ENCODE measurements at regions not wholly inside any gene's neighbourhood (a gene's known extent, or its start where the extent isn't known, plus 50 kb on each side); places are given as distances from the start of the nearest gene placed in this dataset.

- TF ChIP-seq BRD4 (IDR thresholded peaks at IDR 0.05) (0 out of 2 replicates have a peak, but pooled peaks have one; percentile 32), TFE3 (CRISPR knock-in tag; IDR thresholded peaks at IDR 0.05) (peak; percentile 56; the same call in 1 of the 2 replicates), TBP (optimal IDR thresholded peaks at IDR 0.05; ENCODE audit: low read depth, low read length) (no peak), ZNF395 (CRISPR knock-in tag; IDR thresholded peaks at IDR 0.05) (peak; percentile 73), BRD9 (IDR thresholded peaks at IDR 0.05; ENCODE audit: low read depth, partially characterized antibody) (peak; percentile 2), RBM22 (IDR thresholded peaks at IDR 0.05; ENCODE audit: low read depth, low read length, poor library complexity, severe bottlenecking) (no peak), JUND (IDR thresholded peaks at IDR 0.05; ENCODE audit: borderline replicate concordance, low read depth, low read length) (peak; percentile 14; the same call in 1 of the 2 replicates), JUND (tag; IDR thresholded peaks at IDR 0.05; ENCODE audit: borderline replicate concordance, low read depth, low read length) (no peak), U2AF1 (optimal IDR thresholded peaks at IDR 0.05; ENCODE audit: low read depth, low read length) (no peak), ZNF24 (IDR thresholded peaks at IDR 0.05) (no peak), ZBTB40 (IDR thresholded peaks at IDR 0.05) (no peak), ZBTB40 (CRISPR knock-in tag; IDR thresholded peaks at IDR 0.05) (no peak), CREB3L1 (IDR thresholded peaks at IDR 0.05; ENCODE audit: borderline replicate concordance, low read depth) (peak; percentile 25; the same call in 1 of the 2 replicates), RAD51 (IDR thresholded peaks at IDR 0.05; ENCODE audit: borderline replicate concordance, low read depth) (peak; percentile 82), CEBPB (tag; IDR thresholded peaks at IDR 0.05) (peak; percentile 60)
These were observed 383.5 kb downstream of the SFMBT2 start (continued) for GRCh38 chr10:7027237-7027912.
